ENCODE measurements at regions not wholly inside any gene's neighbourhood (a gene's known extent, or its start where the extent isn't known, plus 50 kb on each side); places are given as distances from the start of the nearest gene placed in this dataset.

DNA sequence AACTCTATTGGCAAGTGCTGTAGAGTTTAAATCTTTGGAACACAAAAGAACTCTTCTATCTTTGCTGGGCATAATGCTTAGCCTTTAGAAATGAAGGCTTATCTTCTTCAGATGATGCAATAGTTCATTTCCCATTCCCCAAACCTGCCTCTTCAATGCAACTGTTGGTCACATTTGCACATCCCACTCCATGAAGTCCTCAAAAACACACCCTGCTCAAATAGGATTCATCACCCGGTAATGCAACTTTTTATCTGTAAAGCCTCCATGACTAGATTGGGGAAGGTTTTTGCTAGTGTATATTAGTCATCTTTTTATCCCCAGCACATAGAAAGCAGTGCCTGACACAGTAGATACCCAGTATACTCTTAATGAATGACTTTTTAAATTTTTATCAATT lies 376.4 kb downstream of the RBM43 start:
- no peak for TF ChIP-seq EP300 (IDR thresholded peaks at IDR 0.05)
- TF ChIP-seq, protein P1, sequence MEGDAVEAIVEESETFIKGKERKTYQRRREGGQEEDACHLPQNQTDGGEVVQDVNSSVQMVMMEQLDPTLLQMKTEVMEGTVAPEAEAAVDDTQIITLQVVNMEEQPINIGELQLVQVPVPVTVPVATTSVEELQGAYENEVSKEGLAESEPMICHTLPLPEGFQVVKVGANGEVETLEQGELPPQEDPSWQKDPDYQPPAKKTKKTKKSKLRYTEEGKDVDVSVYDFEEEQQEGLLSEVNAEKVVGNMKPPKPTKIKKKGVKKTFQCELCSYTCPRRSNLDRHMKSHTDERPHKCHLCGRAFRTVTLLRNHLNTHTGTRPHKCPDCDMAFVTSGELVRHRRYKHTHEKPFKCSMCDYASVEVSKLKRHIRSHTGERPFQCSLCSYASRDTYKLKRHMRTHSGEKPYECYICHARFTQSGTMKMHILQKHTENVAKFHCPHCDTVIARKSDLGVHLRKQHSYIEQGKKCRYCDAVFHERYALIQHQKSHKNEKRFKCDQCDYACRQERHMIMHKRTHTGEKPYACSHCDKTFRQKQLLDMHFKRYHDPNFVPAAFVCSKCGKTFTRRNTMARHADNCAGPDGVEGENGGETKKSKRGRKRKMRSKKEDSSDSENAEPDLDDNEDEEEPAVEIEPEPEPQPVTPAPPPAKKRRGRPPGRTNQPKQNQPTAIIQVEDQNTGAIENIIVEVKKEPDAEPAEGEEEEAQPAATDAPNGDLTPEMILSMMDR (IDR thresholded peaks at IDR 0.05): no peak

All from gastroesophageal sphincter (tissue), 3 donors.